GM12878 (cell line): ENCODE measurements at regions not wholly inside any gene's neighbourhood (a gene's known extent, or its start where the extent isn't known, plus 50 kb on each side); places are given as distances from the start of the nearest gene placed in this dataset.

Source experiments
- ATAC-seq: fragments of 200-7000 bp; cut with Tn5 transposase; 3 replicates; pipeline ENCODE4 v1.9.1; 2020; ENCODE audit warnings: mild to moderate bottlenecking, moderate library complexity
- BruUV-seq: library from RNA; stranded (reverse); fragments of 400-500 nt; replicated peaks from 2 replicates; lab custom pipeline; 2021; lab: Mats Ljungman, UMichigan
- CTCF ChIA-PET: fragments of 300-600 bp; sonication (Branson Sonifier 250); formaldehyde crosslinking; extraction: SDS; loops from one replicate; lab custom pipeline; 2021; ENCODE audit warnings: inconsistent platforms; lab: Yijun Ruan, JAX
- POLR2A ChIA-PET: fragments of 350-600 bp; formaldehyde crosslinking; extraction: SDS; loops from one replicate; lab custom pipeline; 2021; ENCODE audit warnings: inconsistent platforms; lab: Charles Lee
- RAD21 ChIA-PET: fragments of 300-600 bp; sonication (Branson Sonifier 250); formaldehyde crosslinking; loops from one replicate; lab custom pipeline; 2023; ENCODE audit warnings: antibody characterized with exemption; ENCODE audit not compliant: unreplicated experiment; lab: Charles Lee
- SMC1A ChIA-PET: fragments of 300-600 bp; sonication (Branson Sonifier 250); formaldehyde crosslinking; loops from one replicate; lab custom pipeline; 2023; ENCODE audit not compliant: unreplicated experiment, uncharacterized antibody; lab: Charles Lee
- DNase-seq: peaks from one replicate; pipeline ENCODE4 v3.0.0-alpha.2; 2011; ENCODE audit warnings: low read depth, low spot score
- FAIRE-seq: peaks from 3 replicates; lab custom pipeline; 2011; peaks lifted over from hg19 to GRCh38; lab: Jason Lieb, UNC
- H2AFZ ChIP-seq: 2 replicates; pipeline ENCODE4 v1.6.0; 2011; ENCODE audit warnings: low read depth, low read length, control low read depth; ENCODE audit not compliant: control insufficient read depth
- H3K27ac ChIP-seq: 2 replicates; pipeline ENCODE4 v1.5.1; 2011; ENCODE audit warnings: control low read depth; ENCODE audit not compliant: control insufficient read depth, insufficient read depth
- H3K27me3 ChIP-seq, 2 experiments: replicated peaks in 1 of 2; 2 replicates each; pipeline versions ENCODE4 v1.6.0 to v1.6.1; 2011; ENCODE audit warnings: low read length in 1 of 2; ENCODE audit not compliant: control insufficient read depth in 2 of 2, insufficient read depth in 2 of 2
- H3K36me3 ChIP-seq, 2 experiments: 2 replicates each; pipeline ENCODE4 v1.5.1; 2011; ENCODE audit warnings: low read length in 1 of 2; ENCODE audit not compliant: control insufficient read depth in 2 of 2, insufficient read depth in 2 of 2
- H3K4me1 ChIP-seq: 2 replicates; pipeline ENCODE4 v1.6.1; 2011; ENCODE audit warnings: mild to moderate bottlenecking, low read length, moderate library complexity, mixed read lengths; ENCODE audit not compliant: control insufficient read depth, insufficient read depth
- H3K4me2 ChIP-seq: 2 replicates; pipeline ENCODE4 v1.6.0; 2011; ENCODE audit warnings: control low read depth; ENCODE audit not compliant: control insufficient read depth, insufficient read depth
- H3K4me3 ChIP-seq: fragments of 200-600 bp; sonication (generic); 2 replicates; pipeline ENCODE4 v1.5.1; 2016
- H3K79me2 ChIP-seq: 2 replicates; pipeline ENCODE4 v1.6.0; 2011; ENCODE audit warnings: low read length; ENCODE audit not compliant: control insufficient read depth, insufficient read depth
- H3K9ac ChIP-seq: 2 replicates; pipeline ENCODE4 v1.8.0; 2011; ENCODE audit warnings: low read length, control low read depth, mixed read lengths; ENCODE audit not compliant: control insufficient read depth, insufficient read depth
- H3K9me3 ChIP-seq: replicated peaks from 3 replicates; pipeline ENCODE4 v1.5.1; 2011; ENCODE audit warnings: mild to moderate bottlenecking, low read length; ENCODE audit not compliant: control insufficient read depth, insufficient read depth
- H4K20me1 ChIP-seq: 2 replicates; pipeline ENCODE4 v1.6.0; 2011; ENCODE audit not compliant: control insufficient read depth, insufficient read depth
- BMI1 ChIP-seq: fragments of 450-650 bp; IDR thresholded peaks from 2 replicates; pipeline ENCODE4 v1.6.1; 2016; ENCODE audit warnings: mild to moderate bottlenecking, moderate library complexity, borderline replicate concordance
- CEBPB ChIP-seq, 2 experiments: fragments of 150-350 bp in 1 of 2; IDR thresholded peaks; 2 replicates each; pipeline ENCODE4 v1.6.1; 2012 to 2014; ENCODE audit warnings: low read depth in 2 of 2, low read length in 2 of 2, borderline replicate concordance in 1 of 2, inconsistent platforms in 1 of 2
- CHD2 ChIP-seq: IDR thresholded peaks from 2 replicates; pipeline ENCODE4 v1.6.1; 2011; ENCODE audit warnings: low read depth, low read length, improper control_type of control experiment, borderline replicate concordance
- IKZF1 ChIP-seq: fragments of 450-650 bp; conservative IDR thresholded peaks from 2 replicates; pipeline ENCODE4 v1.6.1; 2017; ENCODE audit warnings: antibody characterized with exemption, mild to moderate bottlenecking
- KAT2A ChIP-seq: conservative IDR thresholded peaks from 2 replicates; pipeline ENCODE4 v1.6.1; 2011; ENCODE audit warnings: low read depth, low read length; ENCODE audit not compliant: control insufficient read depth
- ZNF207 ChIP-seq: fragments of 450-650 bp; IDR thresholded peaks from 2 replicates; pipeline ENCODE4 v1.6.1; 2014; ENCODE audit warnings: antibody characterized with exemption, mild to moderate bottlenecking, borderline replicate concordance
- ZSCAN29 ChIP-seq: fragments of 450-650 bp; IDR thresholded peaks from 2 replicates; pipeline ENCODE4 v1.6.1; 2017; ENCODE audit warnings: mild to moderate bottlenecking, moderate library complexity
- WGBS: methylation state at CpG from one replicate; pipeline ENCODE4 v1.1.6; 2016; ENCODE audit warnings: low lambda C conversion rate; ENCODE audit not compliant: insufficient replicate concordance, insufficient coverage; ENCODE audit errors: missing lambda C conversion rate; 5-methylcytosine and 5-hydroxymethylcytosine counted together
- in situ Hi-C: fragments of 300-500 bp; cut with MboI; formaldehyde crosslinking; loops from 9 replicates; pipeline ENCODE4 v1.14.3; 2018; ENCODE audit warnings: mixed read lengths
- intact Hi-C: fragments of 100-400 bp; cut with micrococcal nuclease; formaldehyde crosslinking; loops from one replicate; pipeline ENCODE4 v1.14.2; 2022; ENCODE audit not compliant: unreplicated experiment
- TF ChIP-seq, protein P1 (sequence below): fragments of 450-650 bp; IDR thresholded peaks from 2 replicates; pipeline ENCODE4 v1.6.1; 2017; ENCODE audit warnings: antibody characterized with exemption, mild to moderate bottlenecking, moderate library complexity

DNA sequence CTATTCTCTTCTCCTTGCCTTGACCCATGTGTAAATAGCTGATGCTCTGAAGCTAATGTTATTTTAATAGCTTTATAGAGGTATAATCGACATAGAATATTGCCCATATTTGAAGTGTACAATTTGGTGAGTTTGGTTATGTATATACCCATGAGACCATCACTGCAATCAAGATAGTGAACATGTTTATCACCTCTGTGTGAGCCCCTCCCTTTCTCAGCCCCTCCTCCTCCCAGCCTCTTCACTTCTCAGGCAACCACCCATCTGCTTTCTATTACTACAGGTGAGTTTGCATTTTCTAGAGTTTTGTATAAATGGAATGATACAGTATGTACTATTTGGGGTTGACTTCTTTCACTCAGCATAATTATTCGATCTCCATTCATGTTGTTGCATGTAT is 181.1 kb downstream of the INO80D start:
- CTCF ChIA-PET, result interaction anchor here (0.6 to 2.7 kb wide), 5 partner anchors 19 to 489 kb away, joined by 3 to 11 read pairs (median 3); no protein-coding TSS in a partner anchor
- Histone ChIP-seq H2AFZ (no peak overlapping the region), H3K27me3 (no peaks in the 10 kb centered on the region; a peak in 1 of 4 replicates)
- TF ChIP-seq KAT2A (no peak), IKZF1 (no peak), ZSCAN29 (no peak), ZNF207 (no peak), BMI1 (no peak), CHD2 (no peak), CEBPB (IDR thresholded peaks at IDR 0.05; ENCODE audit: borderline replicate concordance in 1 of 2, low read depth in 2 of 2, low read length in 2 of 2) (no peak)
- TF ChIP-seq, protein P1, sequence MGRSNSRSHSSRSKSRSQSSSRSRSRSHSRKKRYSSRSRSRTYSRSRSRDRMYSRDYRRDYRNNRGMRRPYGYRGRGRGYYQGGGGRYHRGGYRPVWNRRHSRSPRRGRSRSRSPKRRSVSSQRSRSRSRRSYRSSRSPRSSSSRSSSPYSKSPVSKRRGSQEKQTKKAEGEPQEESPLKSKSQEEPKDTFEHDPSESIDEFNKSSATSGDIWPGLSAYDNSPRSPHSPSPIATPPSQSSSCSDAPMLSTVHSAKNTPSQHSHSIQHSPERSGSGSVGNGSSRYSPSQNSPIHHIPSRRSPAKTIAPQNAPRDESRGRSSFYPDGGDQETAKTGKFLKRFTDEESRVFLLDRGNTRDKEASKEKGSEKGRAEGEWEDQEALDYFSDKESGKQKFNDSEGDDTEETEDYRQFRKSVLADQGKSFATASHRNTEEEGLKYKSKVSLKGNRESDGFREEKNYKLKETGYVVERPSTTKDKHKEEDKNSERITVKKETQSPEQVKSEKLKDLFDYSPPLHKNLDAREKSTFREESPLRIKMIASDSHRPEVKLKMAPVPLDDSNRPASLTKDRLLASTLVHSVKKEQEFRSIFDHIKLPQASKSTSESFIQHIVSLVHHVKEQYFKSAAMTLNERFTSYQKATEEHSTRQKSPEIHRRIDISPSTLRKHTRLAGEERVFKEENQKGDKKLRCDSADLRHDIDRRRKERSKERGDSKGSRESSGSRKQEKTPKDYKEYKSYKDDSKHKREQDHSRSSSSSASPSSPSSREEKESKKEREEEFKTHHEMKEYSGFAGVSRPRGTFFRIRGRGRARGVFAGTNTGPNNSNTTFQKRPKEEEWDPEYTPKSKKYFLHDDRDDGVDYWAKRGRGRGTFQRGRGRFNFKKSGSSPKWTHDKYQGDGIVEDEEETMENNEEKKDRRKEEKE, result no peak
- TF ChIP-seq, all 136 proteins: peak for 0
- ChIA-PET POLR2A (no interaction called here), SMC1A (interaction anchor here (2.0 kb wide), 1 partner anchor 22 kb away, joined by 6 read pairs; no protein-coding TSS in a partner anchor), RAD21 (interaction anchor here (1.2 kb wide), 1 partner anchor 21 kb away, joined by 6 read pairs; no protein-coding TSS in a partner anchor)
- intact Hi-C loops (no loop called here), in situ Hi-C loops (no loop called here)
- H4K20me1 ChIP-seq, result no peaks in the 10 kb centered on the region
- DNase-seq (no peak), ATAC-seq (no peak), FAIRE-seq (no peak)
- H3K27ac ChIP-seq, result no peak overlapping the region
- H3K9me3 ChIP-seq, result no peaks in the 10 kb centered on the region; the same call in 2 of the 3 replicates
- H3K9ac ChIP-seq, result no peak overlapping the region
- H3K79me2 ChIP-seq, result no peaks in the 10 kb centered on the region
- H3K36me3 ChIP-seq, result no peaks in the 10 kb centered on the region
- no peak overlapping the region for H3K4me3 ChIP-seq
- WGBS, result 0% methylated on average over 2 of the region's 2 CpGs
- no TSS peak for BruUV-seq
- H3K4me1 ChIP-seq, result no peaks in the 10 kb centered on the region
- H3K4me2 ChIP-seq, result no peak overlapping the region
